ENCODE measurements at regions not wholly inside any gene's neighbourhood (a gene's known extent, or its start where the extent isn't known, plus 50 kb on each side); places are given as distances from the start of the nearest gene placed in this dataset.
"Not testable (repeated sequence)": the region's sequence is repeated elsewhere in the genome, so short reads cannot be mapped to it uniquely, and the experiment has no call there.

DNA sequence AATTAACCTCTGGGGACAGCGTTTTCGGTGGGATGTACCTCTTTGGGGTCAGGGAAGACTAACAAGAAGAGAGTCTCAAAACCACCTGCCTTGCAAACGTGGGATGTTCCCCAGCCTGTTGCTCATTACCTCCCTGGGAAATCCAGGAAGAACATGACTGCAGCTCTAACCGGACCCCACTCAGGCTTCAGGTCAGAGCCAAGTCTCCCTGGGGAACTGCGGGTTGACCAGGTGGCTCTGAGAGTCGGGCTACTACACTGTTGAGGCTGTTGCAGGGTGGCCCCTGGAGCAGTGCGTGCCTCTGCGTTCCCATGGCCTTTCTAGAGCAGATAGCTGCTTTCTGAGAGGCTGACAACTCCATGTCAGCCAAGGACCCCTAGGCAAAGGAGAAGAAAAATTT is 309.1 kb downstream of the FOXL1 start:
- no peak for DNase-seq (ENCODE audit: low spot score)
- in situ Hi-C loops (cut with HindIII; ENCODE audit: low sequenced_read_pairs): no loop called here

DNA sequence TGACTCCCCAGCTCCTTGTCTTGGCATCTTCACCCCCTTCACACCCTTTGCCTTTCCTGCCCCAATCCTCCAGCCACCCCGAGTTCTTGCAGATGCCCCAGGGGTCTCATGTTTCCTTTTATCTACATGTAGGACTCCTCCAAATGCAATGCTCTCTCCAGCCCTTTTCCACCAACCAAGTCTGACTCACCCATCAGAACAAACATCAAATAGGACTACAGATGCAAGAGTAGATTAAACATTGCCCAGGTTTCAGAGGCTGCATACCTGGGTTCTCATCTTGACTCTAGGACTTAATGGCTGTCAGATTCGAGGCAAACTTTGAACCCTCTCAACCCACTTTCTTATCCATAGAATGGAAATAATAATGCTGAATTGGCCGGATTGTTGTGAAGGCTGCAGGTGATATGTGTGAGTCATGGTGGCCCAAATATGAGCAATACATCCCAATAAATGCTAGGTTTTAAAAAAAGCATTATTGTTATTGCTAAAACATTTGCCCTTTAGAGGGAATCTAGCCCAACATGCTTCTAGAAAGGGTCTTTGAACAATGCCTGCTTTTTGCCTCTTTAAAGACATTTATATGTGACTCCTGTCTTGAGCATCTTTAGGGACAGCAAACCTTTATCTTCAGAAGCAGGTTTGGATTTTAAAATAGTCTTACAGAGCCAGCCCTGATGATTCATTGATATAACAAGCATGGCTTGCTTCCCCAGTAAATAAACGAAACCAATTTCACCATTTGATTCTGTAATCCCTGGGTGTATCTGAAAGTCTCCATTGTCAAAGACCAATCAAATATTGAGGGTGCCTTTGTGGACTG is 310.1 kb downstream of the FOXL1 start:
- in situ Hi-C loops (cut with HindIII; ENCODE audit: low sequenced_read_pairs): no loop called here
- no peak for DNase-seq (ENCODE audit: low spot score)

DNA sequence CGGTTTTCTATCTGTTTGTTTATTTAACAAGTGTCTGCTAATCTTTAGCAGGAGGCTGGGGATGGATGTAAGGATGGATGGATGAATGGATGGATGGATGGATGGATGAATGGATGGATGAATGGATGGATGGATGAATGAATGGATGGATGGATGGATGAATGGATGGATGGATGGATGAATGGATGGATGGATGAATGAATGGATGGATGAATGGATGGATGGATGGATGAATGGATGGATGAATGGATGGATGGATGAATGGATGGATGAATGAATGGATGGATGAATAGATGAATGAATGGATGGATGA is 310.7 kb downstream of the FOXL1 start:
- DNase-seq (ENCODE audit: low spot score); in situ Hi-C loops (cut with HindIII; ENCODE audit: low sequenced_read_pairs): not testable (repeated sequence)

DNA sequence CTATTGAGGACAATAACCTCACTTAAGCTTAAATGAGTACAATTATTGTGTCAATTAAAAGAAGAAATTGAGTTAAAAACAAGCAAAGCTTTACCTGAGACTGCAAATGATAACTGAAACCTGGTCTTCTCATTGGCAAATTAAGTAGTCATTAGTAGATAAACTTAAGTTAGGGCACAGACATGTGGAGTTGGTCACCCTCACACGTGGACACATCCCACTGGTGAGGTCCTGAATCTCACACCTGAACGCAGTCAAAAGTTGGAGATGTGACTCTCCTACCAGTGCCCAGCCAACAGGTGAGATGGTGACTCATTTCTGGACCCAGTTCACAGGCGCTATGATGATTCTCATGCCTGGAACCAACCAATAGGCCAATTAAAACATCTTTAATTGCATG is 311.6 kb downstream of the FOXL1 start:
- in situ Hi-C loops (cut with HindIII; ENCODE audit: low sequenced_read_pairs): no loop called here
- DNase-seq (ENCODE audit: low spot score): no peak

- no peak for DNase-seq (ENCODE audit: low spot score)
- in situ Hi-C loops (cut with HindIII; ENCODE audit: low sequenced_read_pairs): no loop called here
Measured at GRCh38 chr16:86891121-86891520, 312.8 kb downstream of the FOXL1 start.

DNA sequence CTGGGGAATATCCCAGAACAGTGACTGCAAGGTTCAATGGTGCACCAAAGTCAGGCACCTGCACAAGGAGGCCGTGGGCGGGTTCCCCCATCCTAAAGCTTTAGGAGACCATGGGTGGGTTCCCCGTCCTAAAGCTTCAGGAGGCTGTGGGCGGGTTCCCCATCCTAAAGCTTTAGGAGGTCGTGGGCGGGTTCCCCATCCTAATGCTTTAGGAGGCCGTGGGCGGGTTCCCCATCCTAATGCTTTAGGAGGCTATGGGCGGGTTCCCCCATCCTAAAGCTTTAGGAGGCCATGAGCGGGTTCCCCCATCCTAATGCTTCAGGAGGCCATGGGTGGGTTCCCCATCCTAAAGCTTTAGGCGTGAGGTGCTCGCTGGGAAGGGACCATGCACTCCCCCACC is 313.3 kb downstream of the FOXL1 start:
- in situ Hi-C loops (cut with HindIII; ENCODE audit: low sequenced_read_pairs): no loop called here
- no peak for DNase-seq (ENCODE audit: low spot score)

DNA sequence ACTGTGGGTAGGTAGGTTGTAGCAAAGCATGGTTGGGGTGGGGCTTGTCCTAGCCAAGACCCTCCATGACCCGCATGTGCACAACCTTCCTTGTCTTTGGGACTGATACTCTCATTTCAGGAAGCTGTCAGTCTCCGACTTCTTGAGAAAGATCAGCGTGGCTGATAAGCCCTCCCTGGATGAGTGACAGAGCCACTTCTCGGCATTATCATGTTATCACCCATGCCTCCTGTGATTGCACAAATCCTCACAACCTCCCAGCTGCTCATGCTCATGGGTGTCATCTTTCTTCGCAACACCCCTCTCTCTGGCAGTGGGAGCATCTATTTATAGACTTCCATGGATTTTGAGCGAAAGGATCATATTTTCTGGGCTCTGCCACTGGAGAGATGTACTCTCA is 314.2 kb downstream of the FOXL1 start:
- DNase-seq (ENCODE audit: low spot score): no peak
- in situ Hi-C loops (cut with HindIII; ENCODE audit: low sequenced_read_pairs): no loop called here

- DNase-seq (ENCODE audit: low spot score): no peak
- in situ Hi-C loops (cut with HindIII; ENCODE audit: low sequenced_read_pairs): no loop called here
Measured at GRCh38 chr16:86893506-86893905, 315.2 kb downstream of the FOXL1 start.

GRCh38 chr16:86894029-86894567 is 315.7 kb downstream of the FOXL1 start:
- DNase-seq (ENCODE audit: low spot score): no peak
- in situ Hi-C loops (cut with HindIII; ENCODE audit: low sequenced_read_pairs): no loop called here

DNA sequence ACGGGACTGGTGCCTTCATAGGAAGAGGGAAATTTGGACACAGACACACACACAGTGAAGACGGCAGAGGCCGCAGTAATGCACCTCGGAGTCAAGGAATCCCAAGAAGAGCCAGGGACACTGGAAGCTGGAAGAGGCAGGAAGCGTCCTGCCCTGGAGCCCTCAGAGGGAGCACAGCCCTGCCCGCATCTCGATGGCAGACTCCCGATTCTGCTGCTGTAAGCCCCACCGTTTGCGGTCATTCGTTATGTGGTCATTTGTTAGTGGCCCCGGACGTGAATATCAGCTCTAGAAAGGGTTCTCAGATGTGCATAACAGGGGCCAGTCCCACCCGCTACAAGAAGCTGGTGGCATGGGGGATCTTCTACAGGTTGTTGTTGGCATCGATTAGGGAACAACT is 316.6 kb downstream of the FOXL1 start:
- in situ Hi-C loops (cut with HindIII; ENCODE audit: low sequenced_read_pairs): no loop called here
- DNase-seq (ENCODE audit: low spot score): no peak

DNA sequence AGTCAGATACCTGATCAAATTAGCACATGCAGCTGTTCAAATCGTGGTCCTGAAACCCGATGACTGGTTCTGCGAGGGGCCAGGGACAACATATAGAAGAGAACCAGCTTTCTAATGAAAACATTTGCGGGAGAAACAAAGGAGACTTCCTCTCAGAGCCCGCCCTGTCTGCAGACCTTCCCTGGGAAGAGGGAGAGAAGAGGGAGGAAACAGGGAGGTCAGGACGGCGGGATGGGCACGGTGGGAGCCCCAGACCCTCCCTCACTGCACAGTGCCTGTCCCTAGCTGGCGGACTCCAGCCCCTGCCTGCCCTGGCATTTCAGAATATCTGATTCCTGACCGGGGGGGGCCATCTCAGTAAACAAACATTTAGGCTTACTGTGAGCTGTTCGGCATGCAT is 317.3 kb downstream of the FOXL1 start:
- DNase-seq (ENCODE audit: low spot score): no peak
- in situ Hi-C loops (cut with HindIII; ENCODE audit: low sequenced_read_pairs): no loop called here

DNA sequence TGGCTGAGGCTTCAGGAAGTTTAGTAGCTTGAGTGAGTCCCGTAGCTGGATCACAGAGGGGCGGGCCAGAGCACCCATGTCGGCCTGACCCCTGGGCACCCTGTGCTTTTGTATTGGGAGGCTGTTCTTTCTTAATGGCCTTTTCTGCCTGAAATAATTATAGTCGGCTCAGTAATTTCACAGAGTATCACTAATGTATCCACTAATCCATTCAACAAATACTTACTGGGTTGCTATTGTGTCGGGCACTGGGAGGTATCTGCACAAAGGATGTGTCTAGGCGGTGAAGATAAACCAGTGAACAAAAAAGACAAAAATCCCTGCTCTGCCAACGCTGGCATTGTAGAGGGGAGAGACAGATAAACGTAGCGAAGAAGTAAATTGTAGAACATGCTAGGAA is 318.6 kb downstream of the FOXL1 start:
- no peak for DNase-seq (ENCODE audit: low spot score)
- in situ Hi-C loops (cut with HindIII; ENCODE audit: low sequenced_read_pairs): no loop called here

DNA sequence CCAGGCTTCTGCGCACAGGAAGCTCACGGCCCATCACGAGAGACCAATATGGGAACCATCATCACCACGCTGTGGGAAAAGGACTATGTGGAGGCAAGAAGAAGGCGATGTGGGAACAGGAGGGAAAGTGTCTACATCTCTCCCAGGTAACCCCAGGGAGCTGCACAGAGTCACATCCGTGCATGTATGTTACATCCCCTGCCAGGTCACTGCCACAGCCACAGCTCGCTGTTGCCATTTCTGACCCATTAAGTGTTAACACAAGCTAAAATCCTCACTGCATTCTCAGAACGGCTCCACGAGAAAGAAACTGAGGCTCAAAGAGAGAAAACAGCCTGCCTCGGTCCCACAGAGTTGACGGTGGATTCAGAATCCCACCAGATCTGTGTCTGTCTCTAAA is 319.1 kb downstream of the FOXL1 start:
- no peak for DNase-seq (ENCODE audit: low spot score)
- in situ Hi-C loops (cut with HindIII; ENCODE audit: low sequenced_read_pairs): no loop called here

GRCh38 chr16:86898386-86898785 is 320.0 kb downstream of the FOXL1 start:
- DNase-seq (ENCODE audit: low spot score): no peak
- in situ Hi-C loops (cut with HindIII; ENCODE audit: low sequenced_read_pairs): no loop called here

GRCh38 chr16:86899151-86899550 is 320.8 kb downstream of the FOXL1 start:
- DNase-seq (ENCODE audit: low spot score): no peak
- in situ Hi-C loops (cut with HindIII; ENCODE audit: low sequenced_read_pairs): no loop called here

GRCh38 chr16:86899757-86900156 is 321.4 kb downstream of the FOXL1 start:
- in situ Hi-C loops (cut with HindIII; ENCODE audit: low sequenced_read_pairs): no loop called here
- DNase-seq (ENCODE audit: low spot score): no peak

DNA sequence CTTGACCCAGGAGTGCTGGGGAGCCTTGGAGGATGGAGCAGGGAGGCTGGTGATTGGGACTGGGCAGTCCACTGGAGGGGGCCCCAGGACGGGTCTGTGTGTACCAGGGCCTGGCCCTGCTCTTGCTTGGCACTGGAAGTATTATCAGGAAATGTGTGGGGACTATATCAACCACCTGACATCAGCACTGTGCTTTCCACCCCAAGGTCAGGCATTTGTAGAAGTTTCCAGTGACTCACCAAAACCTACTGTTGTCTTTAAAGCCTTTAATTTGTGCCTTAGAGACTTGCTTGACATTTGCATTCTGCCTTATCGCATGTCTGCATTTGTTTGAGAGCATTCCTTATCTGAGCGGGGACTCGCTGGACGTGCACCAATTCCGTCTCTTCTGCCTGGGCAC is 323.1 kb downstream of the FOXL1 start:
- in situ Hi-C loops (cut with HindIII; ENCODE audit: low sequenced_read_pairs): no loop called here
- no peak for DNase-seq (ENCODE audit: low spot score)

DNA sequence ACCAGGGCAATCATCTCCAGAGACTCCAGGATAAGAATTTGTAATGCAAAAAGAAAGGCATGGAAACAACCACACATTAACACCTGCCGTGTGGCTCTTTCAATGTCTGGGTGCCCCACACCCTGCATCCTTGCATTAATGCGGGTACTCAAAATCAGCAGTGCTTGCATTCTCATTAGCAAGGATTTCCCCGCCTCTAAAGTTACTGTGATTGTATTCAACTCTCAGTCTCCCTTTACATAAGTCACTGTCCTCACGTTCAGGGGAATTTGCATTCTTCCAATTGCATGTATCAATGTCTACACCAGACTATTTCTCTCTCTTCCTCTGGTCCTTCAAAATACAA is 324.3 kb downstream of the FOXL1 start:
- in situ Hi-C loops (cut with HindIII; ENCODE audit: low sequenced_read_pairs): no loop called here
- no peak for DNase-seq (ENCODE audit: low spot score)

GRCh38 chr16:86903068-86903467 is 324.7 kb downstream of the FOXL1 start:
- DNase-seq (ENCODE audit: low spot score): no peak
- in situ Hi-C loops (cut with HindIII; ENCODE audit: low sequenced_read_pairs): no loop called here

GRCh38 chr16:86905302-86905701 is 327.0 kb downstream of the FOXL1 start:
- in situ Hi-C loops (cut with HindIII; ENCODE audit: low sequenced_read_pairs): no loop called here
- no peak for DNase-seq (ENCODE audit: low spot score)

DNA sequence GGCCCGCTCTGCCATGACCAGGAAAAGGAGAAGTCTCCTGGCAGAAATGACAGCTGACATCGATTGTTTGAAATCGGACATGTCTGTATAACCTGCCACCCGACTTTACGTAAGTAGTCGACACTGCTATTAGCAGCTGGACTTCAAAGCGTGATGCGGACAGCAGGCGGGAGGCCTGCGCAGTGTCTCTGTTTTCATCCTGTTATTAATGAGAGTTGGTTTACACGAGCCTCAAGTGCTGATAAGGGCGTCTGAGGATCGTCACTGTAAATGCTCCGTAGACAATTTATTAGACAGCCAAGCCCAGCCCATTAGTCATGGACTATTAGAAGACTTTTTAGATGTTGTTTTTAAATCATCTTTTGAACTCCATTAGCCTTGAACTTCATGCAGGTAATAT is 328.3 kb downstream of the FOXL1 start:
- in situ Hi-C loops (cut with HindIII; ENCODE audit: low sequenced_read_pairs): no loop called here
- DNase-seq (ENCODE audit: low spot score): no peak

All from G401 (cell line).